GM21423 (cell line): ENCODE measurements at regions not wholly inside any gene's neighbourhood (a gene's known extent, or its start where the extent isn't known, plus 50 kb on each side); places are given as distances from the start of the nearest gene placed in this dataset.

Source experiments
- ATAC-seq: cut with Tn5 transposase; IDR thresholded peaks from one replicate; pipeline ENCODE4 v1.9.1; 2021; ENCODE audit warnings: mild to moderate bottlenecking, moderate library complexity; ENCODE audit not compliant: unreplicated experiment

DNA sequence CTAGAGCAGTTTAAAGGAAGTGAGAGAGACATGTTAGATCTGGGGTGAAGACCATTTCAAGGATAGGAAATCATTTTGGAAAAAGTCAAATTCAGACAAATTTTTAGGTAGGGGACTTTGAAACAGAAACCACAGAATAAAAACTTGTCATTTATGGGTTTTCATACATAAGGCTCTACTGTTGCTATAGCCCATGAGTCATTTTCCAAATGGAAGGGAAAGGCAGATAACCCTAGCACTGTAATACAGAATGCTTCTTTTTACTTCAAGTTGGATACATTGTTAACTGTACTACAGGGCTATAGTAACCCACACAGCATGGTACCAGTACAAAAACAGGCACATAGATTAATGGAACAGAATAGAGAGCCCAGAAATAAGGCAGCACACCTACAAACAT lies 455.4 kb downstream of the EBF1 start:
- ATAC-seq = no peak

GRCh38 chr5:158643840-158644239 lies 455.9 kb downstream of the EBF1 start:
- no peak for ATAC-seq

DNA sequence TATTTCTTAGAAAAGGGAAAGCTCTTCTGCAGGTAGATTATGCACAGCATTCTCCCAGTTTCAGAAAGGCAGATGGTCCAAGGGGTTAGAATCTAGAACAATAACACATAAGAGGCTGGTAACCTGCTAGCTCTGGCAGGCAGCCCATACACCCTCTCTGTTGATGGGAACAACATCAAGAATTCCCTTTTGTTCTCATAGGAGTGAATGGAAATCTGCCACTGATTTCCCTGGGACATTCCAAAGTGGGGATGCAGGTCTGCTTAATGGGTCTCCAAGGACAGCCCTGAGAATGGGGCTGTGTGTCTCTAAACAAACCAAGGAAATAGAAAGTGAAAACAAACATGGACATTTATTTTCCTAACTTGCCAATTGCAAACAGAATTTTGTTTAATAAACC lies 456.8 kb downstream of the EBF1 start:
- no peak for ATAC-seq

GRCh38 chr5:158641016-158641415 lies 458.7 kb downstream of the EBF1 start:
- ATAC-seq = no peak

GRCh38 chr5:158640593-158640980 lies 459.1 kb downstream of the EBF1 start:
- ATAC-seq = no peak

DNA sequence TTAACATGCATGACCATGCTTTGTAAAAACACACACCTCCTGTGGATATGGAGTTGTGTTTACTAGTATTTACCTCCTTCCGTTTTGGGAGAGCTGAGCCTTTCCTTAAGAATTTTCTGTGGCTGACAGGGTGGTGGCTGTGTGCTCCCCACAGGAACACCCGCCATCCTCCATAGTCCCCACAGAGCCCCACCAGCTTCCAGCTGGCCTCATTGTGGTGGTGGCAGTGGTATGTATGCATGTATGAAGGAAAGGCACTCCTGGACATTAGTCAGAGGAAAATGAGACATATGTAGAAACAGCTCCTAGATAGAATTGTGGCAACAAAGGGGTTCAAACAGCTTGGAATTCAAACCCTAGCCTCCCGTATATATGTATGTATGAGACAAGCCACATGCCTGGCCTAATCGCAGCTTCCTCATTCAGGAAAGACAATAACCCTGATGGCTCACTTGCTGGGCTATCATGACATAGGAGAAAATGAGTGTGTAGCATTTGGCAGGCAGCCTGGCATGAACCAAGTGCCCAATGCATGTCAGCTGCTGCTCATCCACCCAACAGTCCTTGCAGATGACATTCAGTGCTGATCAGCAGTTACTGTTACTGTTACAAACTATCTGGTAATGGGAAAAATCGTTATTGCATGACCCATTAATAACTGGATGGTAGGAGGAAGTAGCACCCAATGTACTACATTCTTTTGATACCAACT lies 459.7 kb downstream of the EBF1 start:
- no peak for ATAC-seq

DNA sequence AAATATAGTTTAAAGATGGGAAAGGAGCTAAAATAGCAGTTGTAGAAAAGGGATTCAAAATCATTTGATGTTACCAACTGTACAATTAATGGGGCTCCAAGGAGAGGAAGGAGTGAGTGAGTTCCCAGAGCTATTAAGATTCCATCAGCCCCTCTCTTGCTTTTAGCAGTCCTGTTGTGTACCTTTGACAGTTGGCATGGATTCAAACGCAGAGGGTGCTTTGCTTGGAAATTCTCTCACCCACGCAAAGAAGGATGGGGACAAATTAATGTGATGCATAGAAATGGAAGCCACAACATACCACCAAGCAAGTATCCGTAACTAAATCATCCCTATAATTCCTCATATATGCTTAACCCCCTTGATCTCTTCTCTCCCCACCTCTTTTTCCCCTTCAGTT lies 461.3 kb downstream of the EBF1 start:
- no peak for ATAC-seq

DNA sequence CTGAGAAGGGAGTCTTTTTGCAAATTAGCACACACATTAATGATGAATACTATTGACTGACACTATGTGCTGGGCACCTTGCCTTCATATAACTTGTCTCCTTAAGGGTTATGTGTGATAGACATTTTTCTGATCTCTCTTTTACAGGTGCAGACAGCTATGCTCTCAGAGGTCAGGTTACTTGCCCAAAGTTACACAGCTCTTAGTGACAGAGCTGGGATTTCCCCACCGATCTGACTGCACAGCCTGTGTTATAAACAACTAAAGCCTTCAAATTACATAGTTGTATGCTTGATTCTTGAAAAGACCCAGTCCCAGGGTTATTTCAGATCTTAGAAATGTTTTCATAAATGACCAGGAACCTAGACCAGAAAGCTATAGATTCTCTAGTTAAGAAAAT lies 462.7 kb downstream of the EBF1 start:
- no peak for ATAC-seq

DNA sequence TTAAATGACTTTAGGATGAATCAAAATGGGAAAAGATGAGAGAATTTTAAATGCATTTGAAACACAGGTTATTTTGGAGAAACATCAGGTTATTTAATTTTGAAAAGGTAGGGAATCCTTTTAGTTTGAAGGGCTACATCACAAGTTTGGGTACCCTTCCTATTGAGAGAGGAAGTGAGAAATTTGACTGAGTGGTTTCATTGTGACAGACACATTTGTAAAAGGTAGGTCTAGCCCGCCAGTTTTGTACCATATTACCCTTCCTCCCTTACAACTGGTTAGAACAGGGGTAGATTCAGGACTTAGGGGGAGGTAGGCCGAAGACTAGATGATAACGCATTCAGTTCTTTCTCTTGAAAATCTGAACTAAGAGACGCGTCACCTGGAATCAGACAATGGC lies 464.2 kb downstream of the EBF1 start:
- no peak for ATAC-seq

DNA sequence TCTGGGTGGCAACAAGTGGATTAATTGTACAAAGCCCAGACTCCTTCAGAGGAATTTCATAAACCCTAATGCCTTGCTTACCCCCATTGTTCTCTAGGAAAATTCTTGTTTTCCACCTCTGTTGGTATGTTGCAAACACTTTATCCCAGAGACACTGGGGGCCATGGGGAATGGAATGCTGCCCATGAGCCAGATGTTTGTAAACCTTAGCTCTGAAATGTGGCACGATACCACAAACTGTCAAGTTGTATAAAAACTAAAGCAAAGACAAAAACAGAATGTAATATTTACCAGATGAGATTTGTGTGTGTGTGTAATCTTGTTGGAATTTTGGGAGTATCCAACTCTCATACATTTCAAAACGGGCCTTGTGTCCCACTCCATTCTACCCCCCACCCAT lies 465.0 kb downstream of the EBF1 start:
- ATAC-seq = no peak

GRCh38 chr5:158629591-158630312 lies 470.0 kb downstream of the EBF1 start:
- ATAC-seq = no peak

- no peak for ATAC-seq
These were observed 473.0 kb downstream of the EBF1 start for GRCh38 chr5:158626718-158627117.

DNA sequence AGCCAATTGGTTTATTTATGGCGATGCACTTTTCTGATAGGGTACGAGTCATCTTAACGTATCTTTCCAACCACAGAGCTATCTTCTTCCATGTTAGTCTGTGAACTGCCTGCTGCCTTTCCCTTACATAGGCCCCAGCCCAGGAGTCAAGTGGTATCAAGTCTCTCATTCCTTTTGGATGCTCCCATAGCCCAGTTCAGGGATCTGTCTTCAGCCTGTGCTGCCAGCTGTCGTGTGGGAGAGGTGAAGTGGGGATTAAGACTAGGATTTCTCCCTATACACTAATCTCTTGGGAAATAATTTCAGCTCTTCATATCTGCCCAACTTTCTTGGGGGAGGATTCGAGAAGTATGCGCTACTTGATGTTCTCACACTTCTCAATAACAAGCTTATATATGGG lies 475.7 kb downstream of the EBF1 start:
- ATAC-seq = no peak

DNA sequence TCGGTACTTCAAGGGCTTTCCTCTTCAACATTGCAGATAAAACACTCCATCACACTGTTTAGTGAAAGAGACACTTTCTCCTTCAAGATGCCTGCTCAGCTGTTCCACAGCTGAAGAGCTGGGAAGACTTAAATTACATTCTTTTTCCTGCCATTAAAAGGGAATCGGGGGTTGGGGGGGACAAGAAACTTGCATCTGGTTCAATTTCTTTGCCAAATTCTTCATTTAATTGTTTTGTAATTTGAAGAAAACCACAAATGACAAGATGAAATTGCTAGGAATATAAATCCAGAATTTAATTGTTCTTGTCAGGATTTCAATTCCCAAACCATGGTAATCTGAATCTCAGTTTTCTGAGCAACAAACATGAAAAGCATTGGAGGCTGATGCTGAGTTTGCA lies 478.3 kb downstream of the EBF1 start:
- no peak for ATAC-seq

DNA sequence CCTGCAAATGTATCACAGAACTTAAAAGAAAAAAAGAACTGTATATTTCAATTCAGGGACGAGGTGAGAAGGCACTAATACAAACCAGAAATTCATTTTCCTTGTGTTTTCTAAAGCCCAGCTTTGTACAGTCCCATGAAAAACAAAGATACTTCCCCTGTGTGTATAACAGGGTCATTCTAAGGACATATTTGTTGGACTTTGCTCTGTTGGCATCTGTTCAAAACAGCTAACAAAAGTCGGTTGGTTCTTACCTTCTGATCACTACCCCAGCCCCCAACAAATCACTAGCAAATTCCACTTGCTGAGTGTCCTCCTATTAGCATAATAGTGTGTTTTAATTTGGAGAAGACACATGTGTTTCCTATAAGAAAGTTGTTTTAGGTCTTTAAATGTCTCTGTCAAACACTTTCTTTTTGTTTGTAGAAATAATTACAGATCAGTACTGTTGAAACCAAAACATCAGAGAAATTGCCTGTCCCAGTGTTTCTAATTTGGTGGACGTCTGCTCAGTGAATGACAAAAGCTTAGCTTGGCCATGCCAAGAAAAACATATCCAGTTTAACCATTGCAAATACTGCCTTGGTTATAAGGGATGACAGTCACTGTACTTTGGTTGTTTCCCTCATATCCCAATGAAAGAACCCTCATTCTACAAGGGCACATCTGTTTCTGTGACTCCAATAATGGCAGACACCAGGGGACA lies 480.5 kb downstream of the EBF1 start:
- ATAC-seq = no peak

DNA sequence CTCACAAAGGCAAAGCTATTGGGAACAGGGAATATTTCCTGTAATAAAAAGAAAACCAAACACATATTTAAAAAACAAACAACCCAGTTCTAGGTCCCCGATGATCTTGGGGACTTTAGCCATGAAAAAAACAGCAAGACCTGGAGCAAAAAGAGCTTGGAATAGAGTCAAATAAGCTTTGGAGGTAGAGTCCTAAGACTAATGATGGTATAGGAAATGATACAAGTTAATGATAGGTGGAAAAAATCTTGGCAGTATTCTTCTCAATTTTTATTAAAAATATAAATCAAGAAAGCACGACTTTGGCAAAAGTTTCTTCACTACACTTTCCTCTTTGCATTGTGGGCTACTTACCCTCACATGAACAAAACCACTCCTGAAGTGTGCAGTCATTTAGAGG lies 481.5 kb downstream of the EBF1 start:
- no peak for ATAC-seq

DNA sequence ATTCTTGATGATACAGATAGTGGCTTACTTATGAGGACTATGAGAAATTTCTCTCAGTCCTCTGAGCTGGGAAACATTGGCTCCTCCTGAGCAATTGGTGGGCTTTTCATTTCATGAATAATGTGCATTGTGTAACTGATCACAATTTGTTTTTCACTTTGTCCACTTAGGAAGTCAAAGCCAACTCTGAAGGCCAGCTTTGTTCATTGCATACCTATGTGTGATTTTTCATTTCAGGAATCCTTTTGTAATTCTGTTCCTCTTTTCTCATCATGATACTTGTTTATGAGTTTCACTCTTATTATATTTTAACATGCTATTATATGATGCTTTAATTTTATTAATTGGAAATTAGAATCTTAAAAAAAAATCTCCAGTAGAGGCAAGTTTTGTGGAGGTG lies 483.0 kb downstream of the EBF1 start:
- no peak for ATAC-seq

- no peak for ATAC-seq
These were observed 484.8 kb downstream of the EBF1 start for GRCh38 chr5:158614951-158615350.

GRCh38 chr5:158611581-158611980 lies 488.1 kb downstream of the EBF1 start:
- ATAC-seq = no peak

DNA sequence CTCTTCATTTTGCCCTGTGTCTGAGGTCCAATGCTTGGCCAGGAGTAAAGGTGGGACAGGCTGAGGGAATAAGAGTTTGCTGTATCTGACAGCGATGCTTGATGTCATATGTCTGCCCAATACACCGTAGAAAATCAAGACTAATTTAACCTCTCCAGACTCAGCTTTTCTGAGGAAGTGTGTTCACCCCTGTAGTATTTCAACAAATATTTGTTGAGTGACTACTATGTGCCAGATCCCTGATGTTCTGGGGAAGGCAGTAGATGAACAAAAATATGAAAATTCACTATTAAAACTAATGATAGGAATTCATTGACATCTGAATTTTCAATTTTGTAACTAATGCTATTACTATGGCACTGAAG lies 489.7 kb downstream of the EBF1 start:
- ATAC-seq = no peak

- no peak for ATAC-seq
These were observed 490.2 kb downstream of the EBF1 start for GRCh38 chr5:158609333-158610050.

DNA sequence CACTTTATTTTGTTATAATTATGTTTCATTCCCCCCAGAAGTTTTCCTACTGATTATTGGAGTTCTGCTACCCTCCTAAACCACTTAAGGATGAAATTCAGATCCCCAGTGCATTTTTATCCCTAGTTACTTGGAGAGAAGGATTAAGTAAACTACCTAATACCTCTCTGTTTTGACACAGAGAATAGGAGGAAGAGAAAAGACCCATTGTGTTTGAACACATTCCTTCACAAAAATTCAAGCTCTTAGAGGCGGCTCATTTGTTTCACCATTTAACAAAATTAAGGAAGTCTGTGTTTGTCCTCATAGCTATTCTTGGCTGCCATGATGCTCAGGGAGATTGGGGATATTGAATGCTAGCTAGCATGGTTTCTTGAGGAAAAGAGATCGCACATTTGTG lies 492.6 kb downstream of the EBF1 start:
- no peak for ATAC-seq
